CD4-positive, alpha-beta T cell (primary cell): ENCODE measurements at regions not wholly inside any gene's neighbourhood (a gene's known extent, or its start where the extent isn't known, plus 50 kb on each side); places are given as distances from the start of the nearest gene placed in this dataset.

Experiments used
- ATAC-seq: fragments of 200-7000 bp; cut with Tn5 transposase; one replicate; pipeline ENCODE4 v1.10.0; 2022; ENCODE audit warnings: mild to moderate bottlenecking; ENCODE audit not compliant: poor library complexity
- CTCF ChIA-PET: fragments of 350-600 bp; sonication (Branson Sonifier 250); formaldehyde crosslinking; loops from one replicate; lab custom pipeline; 2021; ENCODE audit warnings: antibody characterized with exemption, inconsistent platforms; lab: Charles Lee
- POLR2A ChIA-PET: fragments of 350-600 bp; sonication (Branson Sonifier 250); formaldehyde crosslinking; loops from one replicate; lab custom pipeline; 2021; ENCODE audit warnings: antibody characterized with exemption, inconsistent platforms; lab: Charles Lee
- DNase-seq, 14 experiments: peaks; one replicate each; pipeline ENCODE4 v3.0.0-alpha.2; 2013 to 2020; ENCODE audit warnings: mixed read lengths in 2 of 14
- H3K27ac ChIP-seq, 2 donors: one replicate each; pipeline versions ENCODE4 v1.5.1 to v1.7.0; 2013; ENCODE audit warnings: low read length in 2 of 2, low read depth in 1 of 2, mild to moderate bottlenecking in 1 of 2
- H3K27me3 ChIP-seq, 2 experiments: 1 replicate in 1 of 2; 2 replicates in 1 of 2; pipeline versions ENCODE4 v1.6.1 to v1.7.0; 2013; ENCODE audit warnings: low read length in 2 of 2, control low read depth in 1 of 2, mild to moderate bottlenecking in 1 of 2, moderate library complexity in 1 of 2; ENCODE audit not compliant: insufficient read depth in 2 of 2, control insufficient read depth in 1 of 2
- H3K36me3 ChIP-seq: one replicate; pipeline ENCODE4 v1.6.1; 2013; ENCODE audit warnings: low read length, control low read depth; ENCODE audit not compliant: insufficient read depth
- H3K4me1 ChIP-seq: one replicate; pipeline ENCODE4 v1.6.1; 2013; ENCODE audit warnings: low read length, control low read depth; ENCODE audit not compliant: insufficient read depth
- H3K4me3 ChIP-seq: one replicate; pipeline ENCODE4 v1.5.1; 2013; ENCODE audit warnings: mild to moderate bottlenecking, low read length, moderate library complexity
- H3K9me3 ChIP-seq, 2 experiments: 1 replicate in 1 of 2; 2 replicates in 1 of 2; pipeline versions ENCODE4 v1.6.1 to v1.7.0; 2013; ENCODE audit warnings: low read length in 2 of 2, mild to moderate bottlenecking in 2 of 2, control low read depth in 1 of 2, moderate library complexity in 1 of 2; ENCODE audit not compliant: control insufficient read depth in 1 of 2, insufficient read depth in 1 of 2
- H3K27ac Mint-ChIP-seq: one replicate; pipeline ENCODE4 v1.8.0; 2020; ENCODE audit warnings: mixed read lengths
- H3K27me3 Mint-ChIP-seq: one replicate; pipeline ENCODE4 v1.8.0; 2021; ENCODE audit warnings: mixed read lengths
- H3K36me3 Mint-ChIP-seq: one replicate; pipeline ENCODE4 v1.8.0; 2021; ENCODE audit warnings: low read depth, mixed read lengths
- H3K4me1 Mint-ChIP-seq: one replicate; pipeline ENCODE4 v1.8.0; 2021; ENCODE audit warnings: low read depth, mixed read lengths
- H3K4me3 Mint-ChIP-seq: one replicate; pipeline ENCODE4 v1.8.0; 2020; ENCODE audit warnings: mild to moderate bottlenecking, mixed read lengths
- H3K9me3 Mint-ChIP-seq: one replicate; pipeline ENCODE4 v1.8.0; 2020; ENCODE audit warnings: mixed read lengths
- CTCF ChIP-seq: fragments of 200-600 bp; IDR thresholded peaks from one replicate; pipeline ENCODE4 v1.8.0; 2022; ENCODE audit warnings: antibody characterized with exemption, mild to moderate bottlenecking
- intact Hi-C, 2 experiments: fragments of 100-400 bp; cut with DNase I in 1 of 2; cut with micrococcal nuclease in 1 of 2; formaldehyde crosslinking; loops; one replicate each; pipeline versions ENCODE4 v1.15.1 to v1.9.0; 2023 to 2025; cut with DNase I, micrococcal nuclease

- Mint-ChIP-seq H3K27ac (no peak overlapping the region), H3K27me3 (peaks cover 24% of the 10 kb centered on the region), H3K36me3 (no peaks in the 10 kb centered on the region), H3K9me3 (no peaks in the 10 kb centered on the region), H3K4me3 (no peak overlapping the region), H3K4me1 (no peaks in the 10 kb centered on the region)
- CTCF ChIA-PET, result no interaction called here
- H3K9me3 ChIP-seq, result no peaks in the 10 kb centered on the region
- TF ChIP-seq CTCF, result no peak
- no peak for ATAC-seq
- intact Hi-C loops, result no loop called here
- H3K27me3 ChIP-seq, result peaks cover 0 to 6% of the 10 kb centered on the region in 2 experiments
- H3K27ac ChIP-seq, result no peak overlapping the region
- H3K36me3 ChIP-seq, result no peaks in the 10 kb centered on the region
- POLR2A ChIA-PET, result no interaction called here
- H3K4me3 ChIP-seq, result no peak overlapping the region
- no peaks in the 10 kb centered on the region for H3K4me1 ChIP-seq
- no peak for DNase-seq
Measured at GRCh38 chr2:114157057-114157385, 267.1 kb downstream of the ACTR3 start.

- ChIA-PET POLR2A (no interaction called here), CTCF (no interaction called here)
- intact Hi-C loops, result no loop called here
- no peak overlapping the region for H3K27ac ChIP-seq
- no peaks in the 10 kb centered on the region for H3K4me1 ChIP-seq
- H3K36me3 ChIP-seq, result no peaks in the 10 kb centered on the region
- peaks cover 18% of the 10 kb centered on the region for H3K27me3 Mint-ChIP-seq
- no peaks in the 10 kb centered on the region for H3K9me3 Mint-ChIP-seq
- no peak for TF ChIP-seq CTCF
- H3K27me3 ChIP-seq, result peaks cover 0 to 5% of the 10 kb centered on the region in 2 experiments
- H3K4me1 Mint-ChIP-seq, result no peaks in the 10 kb centered on the region
- no peak for ATAC-seq
- H3K4me3 Mint-ChIP-seq, result no peak overlapping the region
- no peak for DNase-seq
- H3K36me3 Mint-ChIP-seq, result no peaks in the 10 kb centered on the region
- H3K27ac Mint-ChIP-seq, result no peak overlapping the region
- H3K9me3 ChIP-seq, result no peaks in the 10 kb centered on the region
- no peak overlapping the region for H3K4me3 ChIP-seq
Measured at GRCh38 chr2:114160263-114160981, 270.5 kb downstream of the ACTR3 start.

GRCh38 chr2:114161371-114161770 lies 271.5 kb downstream of the ACTR3 start:
- intact Hi-C loops, result no loop called here
- Mint-ChIP-seq H3K4me3 (no peak overlapping the region), H3K27me3 (peaks cover 17% of the 10 kb centered on the region), H3K36me3 (no peaks in the 10 kb centered on the region), H3K9me3 (no peaks in the 10 kb centered on the region), H3K4me1 (no peaks in the 10 kb centered on the region), H3K27ac (no peak overlapping the region)
- CTCF ChIA-PET, result no interaction called here
- H3K27me3 ChIP-seq, result peaks cover 0 to 5% of the 10 kb centered on the region in 2 experiments
- POLR2A ChIA-PET, result no interaction called here
- TF ChIP-seq CTCF, result no peak
- no peak for ATAC-seq
- H3K27ac ChIP-seq, result no peak overlapping the region
- no peak for DNase-seq
- no peaks in the 10 kb centered on the region for H3K9me3 ChIP-seq
- H3K4me3 ChIP-seq, result no peak overlapping the region
- H3K36me3 ChIP-seq, result no peaks in the 10 kb centered on the region
- no peaks in the 10 kb centered on the region for H3K4me1 ChIP-seq
